T-helper 17 cell (primary cell): ENCODE measurements at regions not wholly inside any gene's neighbourhood (a gene's known extent, or its start where the extent isn't known, plus 50 kb on each side); places are given as distances from the start of the nearest gene placed in this dataset.
"Not testable (repeated sequence)": the region's sequence is repeated elsewhere in the genome, so short reads cannot be mapped to it uniquely, and the experiment has no call there.

Experiments
- ATAC-seq: fragments of 150-1000 bp; cut with Tn5 transposase; 2 replicates; pipeline ENCODE4 v1.10.0; 2021; ENCODE audit warnings: mild to moderate bottlenecking, moderate library complexity
- DNase-seq, 3 donors: peaks; one replicate each; pipeline versions ENCODE4 v3.0.0 to v3.0.0-alpha.2; 2020 to 2021
- H3K9me3 ChIP-seq: one replicate; pipeline ENCODE4 v1.7.0; 2013; ENCODE audit warnings: low read length, mild to moderate bottlenecking; ENCODE audit not compliant: control insufficient read depth, poor library complexity, severe bottlenecking
- H3K27ac Mint-ChIP-seq: one replicate; pipeline ENCODE4 v1.8.0; 2022; ENCODE audit warnings: mild to moderate bottlenecking, moderate library complexity, mixed read lengths
- H3K27me3 Mint-ChIP-seq: one replicate; pipeline ENCODE4 v1.8.0; 2022; ENCODE audit warnings: mixed read lengths
- H3K36me3 Mint-ChIP-seq: one replicate; pipeline ENCODE4 v1.8.0; 2022; ENCODE audit warnings: low read depth, mixed read lengths
- H3K4me1 Mint-ChIP-seq: one replicate; pipeline ENCODE4 v1.8.0; 2022; ENCODE audit warnings: mild to moderate bottlenecking, mixed read lengths
- H3K4me3 Mint-ChIP-seq: one replicate; pipeline ENCODE4 v1.8.0; 2022; ENCODE audit warnings: mild to moderate bottlenecking, moderate library complexity, mixed read lengths

DNA sequence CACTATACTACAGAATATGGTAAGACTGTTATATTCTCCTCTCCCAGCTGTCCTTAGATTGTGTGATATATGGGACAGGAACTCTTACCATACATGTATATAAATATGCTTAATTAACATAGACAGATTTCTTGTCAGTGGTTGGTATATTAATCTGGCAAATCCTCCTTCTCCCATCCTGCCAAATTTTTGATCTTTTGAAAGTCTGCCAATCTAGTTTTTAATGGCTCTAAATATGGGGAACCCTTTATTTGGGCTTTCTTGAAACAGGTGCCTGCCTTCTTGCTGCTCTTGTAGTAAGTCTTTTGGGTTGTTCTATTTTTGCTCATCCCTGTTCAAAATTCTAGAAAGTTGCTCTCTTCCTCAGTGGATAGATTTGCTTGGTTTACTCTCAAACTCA lies 63.5 kb downstream of the SPATA31D1 start:
- Mint-ChIP-seq H3K27me3 (no peaks in the 10 kb centered on the region), H3K4me3 (no peak overlapping the region), H3K4me1 (no peaks in the 10 kb centered on the region), H3K27ac (no peak overlapping the region), H3K36me3 (no peaks in the 10 kb centered on the region)
- no peak for ATAC-seq
- DNase-seq = no peak
- H3K9me3 ChIP-seq = no peaks in the 10 kb centered on the region

DNA sequence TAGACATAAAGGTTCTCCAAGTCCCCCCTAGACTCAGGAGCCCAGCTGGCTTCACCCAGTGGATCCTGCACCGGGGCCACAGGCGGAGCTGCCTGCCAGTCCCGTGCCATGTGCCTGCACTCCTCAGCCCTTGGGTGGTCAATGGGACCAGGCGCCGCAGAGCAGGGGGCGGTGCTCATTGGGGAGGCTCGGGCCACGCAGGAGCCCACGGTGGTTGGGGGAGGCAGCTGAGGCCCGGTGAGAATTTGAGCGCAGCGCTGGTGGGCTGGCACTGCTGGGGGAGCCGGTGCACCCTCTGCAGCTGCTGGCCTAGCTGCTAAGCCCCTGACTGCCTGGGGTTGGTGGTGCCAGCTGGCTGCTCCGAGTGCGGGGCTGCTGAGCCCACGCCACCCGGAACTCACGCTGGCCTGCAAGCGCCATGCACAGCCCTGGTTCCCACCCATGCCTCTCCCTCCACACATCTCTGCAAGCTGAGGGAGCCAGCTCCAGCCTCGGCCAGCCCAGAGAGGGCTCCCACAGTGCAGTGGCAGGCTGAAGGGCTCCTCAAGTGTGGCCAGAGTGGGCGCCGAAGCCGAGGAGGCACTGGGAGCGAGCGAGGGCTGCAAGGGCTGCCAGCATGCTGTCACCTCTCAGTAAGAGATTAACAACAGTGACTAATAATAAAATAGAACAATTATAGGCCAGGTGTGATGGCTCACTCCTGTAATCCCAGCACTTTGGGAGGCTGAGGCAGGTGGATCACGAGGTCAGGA lies 65.9 kb downstream of the SPATA31D1 start:
- DNase-seq = no peak
- no peaks in the 10 kb centered on the region for H3K36me3 Mint-ChIP-seq
- H3K4me3 Mint-ChIP-seq = no peak overlapping the region
- no peak for ATAC-seq
- no peak overlapping the region for H3K27ac Mint-ChIP-seq
- H3K9me3 ChIP-seq = no peaks in the 10 kb centered on the region
- no peaks in the 10 kb centered on the region for H3K4me1 Mint-ChIP-seq
- H3K27me3 Mint-ChIP-seq = no peaks in the 10 kb centered on the region

DNA sequence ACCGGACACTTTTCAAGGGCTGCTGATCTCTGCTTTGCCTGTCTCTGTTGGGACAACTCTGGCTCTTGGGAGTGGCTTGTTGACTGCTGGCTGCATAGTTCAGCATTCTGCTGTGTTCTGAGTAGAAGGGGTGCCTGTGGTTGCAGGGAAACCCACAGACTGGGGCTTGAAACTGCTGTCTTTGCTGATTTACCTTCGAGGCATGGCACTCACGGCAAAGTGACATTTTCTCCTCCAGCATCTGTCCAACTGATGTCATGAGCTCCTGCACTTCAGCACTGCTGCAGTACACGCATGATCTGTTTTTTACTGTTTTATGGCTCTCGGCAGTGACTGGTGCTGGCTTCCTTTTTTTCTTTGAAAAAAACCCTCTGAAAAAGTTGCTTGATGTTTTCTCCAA lies 69.2 kb downstream of the SPATA31D1 start:
- H3K36me3 Mint-ChIP-seq = no peaks in the 10 kb centered on the region
- DNase-seq (no peak), ATAC-seq (no peak)
- H3K4me3 Mint-ChIP-seq = no peak overlapping the region
- H3K27ac Mint-ChIP-seq = no peak overlapping the region
- no peaks in the 10 kb centered on the region for H3K4me1 Mint-ChIP-seq
- H3K9me3 ChIP-seq = no peaks in the 10 kb centered on the region
- H3K27me3 Mint-ChIP-seq = no peaks in the 10 kb centered on the region

DNA sequence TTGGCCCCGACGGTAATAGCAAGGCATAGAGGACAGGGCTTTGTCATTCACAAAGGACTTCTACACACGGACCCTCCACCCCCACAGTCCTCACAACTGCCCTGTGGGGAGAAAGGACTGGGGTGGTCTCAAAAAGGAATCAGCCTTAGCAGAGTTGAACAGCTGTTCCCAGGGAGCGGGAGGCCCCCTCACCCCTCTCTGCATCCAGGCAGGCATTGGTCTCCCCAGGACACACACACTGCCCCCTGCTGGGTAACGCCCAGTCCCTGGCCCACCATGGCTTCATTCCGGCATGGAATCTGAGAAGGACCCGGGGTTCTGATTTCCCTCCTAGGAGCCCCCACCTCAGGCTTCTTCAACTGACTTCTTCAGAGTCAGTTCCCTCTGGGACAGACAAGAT lies 73.2 kb downstream of the SPATA31D1 start:
- H3K9me3 ChIP-seq, H3K36me3 Mint-ChIP-seq, H3K4me1 Mint-ChIP-seq, H3K27me3 Mint-ChIP-seq, DNase-seq, H3K4me3 Mint-ChIP-seq, ATAC-seq, H3K27ac Mint-ChIP-seq: not testable (repeated sequence)

DNA sequence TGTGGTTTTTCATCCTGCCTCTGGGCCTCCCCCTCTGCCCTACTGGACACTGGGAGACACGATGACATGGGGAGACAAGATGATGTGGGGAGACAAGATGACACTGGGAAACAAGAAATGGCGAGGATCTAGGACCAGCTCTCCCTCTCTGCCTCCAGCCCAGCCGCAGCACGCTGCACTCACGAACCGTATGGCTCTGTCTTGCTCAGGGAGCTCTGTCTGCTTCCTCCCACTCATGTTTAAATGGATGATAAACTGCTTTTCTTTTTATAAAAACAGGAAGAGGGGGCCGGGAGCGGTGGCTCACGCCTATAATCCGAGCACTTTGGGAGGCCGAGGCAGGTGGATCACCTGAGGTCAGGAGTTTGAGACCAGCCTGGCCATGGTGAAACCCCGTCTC lies 73.7 kb downstream of the SPATA31D1 start:
- no peak for DNase-seq
- no peaks in the 10 kb centered on the region for H3K27me3 Mint-ChIP-seq
- H3K36me3 Mint-ChIP-seq = no peaks in the 10 kb centered on the region
- no peak overlapping the region for H3K4me3 Mint-ChIP-seq
- H3K4me1 Mint-ChIP-seq = no peaks in the 10 kb centered on the region
- no peak for ATAC-seq
- no peaks in the 10 kb centered on the region for H3K9me3 ChIP-seq
- H3K27ac Mint-ChIP-seq = no peak overlapping the region

DNA sequence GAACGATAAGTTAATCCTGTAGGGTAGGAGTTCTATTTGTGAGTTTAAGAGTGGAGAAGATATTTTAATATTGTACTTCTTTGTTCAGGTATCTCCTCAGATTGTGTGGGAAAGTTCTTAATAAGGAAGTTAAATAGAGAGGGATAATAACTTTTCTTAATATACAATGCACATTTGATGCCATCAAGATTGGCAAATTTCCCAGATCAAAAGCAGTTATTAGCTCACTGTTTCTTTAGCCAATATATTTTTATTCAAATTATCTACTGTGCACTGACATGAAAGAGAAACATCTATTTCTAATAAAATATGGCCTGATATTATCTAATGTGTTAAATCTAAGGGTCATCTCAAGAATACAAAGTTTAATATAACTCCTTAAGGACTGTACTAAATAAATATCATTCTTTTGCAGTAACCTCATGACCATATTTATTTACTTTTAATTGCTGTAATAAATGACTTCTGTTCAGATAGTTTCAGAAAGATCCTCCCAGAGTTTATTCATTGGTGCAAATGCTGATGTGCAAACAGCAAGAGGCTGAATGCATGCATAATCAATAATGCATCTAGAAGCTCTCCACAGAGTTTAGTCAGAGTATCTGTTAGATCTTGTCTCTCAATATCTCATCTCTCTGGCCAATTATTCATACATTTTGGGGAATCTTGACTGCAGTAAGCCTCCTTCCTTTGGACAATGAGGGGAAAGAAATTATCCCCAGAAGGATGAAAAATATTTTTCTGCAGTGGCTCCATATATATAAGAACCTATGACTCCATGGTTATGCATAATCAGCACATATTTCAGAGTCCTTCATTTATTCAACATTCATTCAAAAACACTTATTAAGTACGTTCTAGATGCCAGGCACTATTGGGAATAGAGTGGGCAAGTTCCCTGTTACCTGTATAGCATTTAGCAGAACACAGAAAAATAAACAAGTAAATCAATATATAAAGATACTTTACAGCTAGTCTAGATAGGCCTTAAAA lies 85.3 kb downstream of the SPATA31D1 start:
- H3K36me3 Mint-ChIP-seq = no peaks in the 10 kb centered on the region
- ATAC-seq = no peak
- no peak for DNase-seq
- no peak overlapping the region for H3K27ac Mint-ChIP-seq
- H3K4me3 Mint-ChIP-seq = no peak overlapping the region
- H3K27me3 Mint-ChIP-seq = no peaks in the 10 kb centered on the region
- H3K9me3 ChIP-seq = no peaks in the 10 kb centered on the region
- H3K4me1 Mint-ChIP-seq = no peaks in the 10 kb centered on the region

DNA sequence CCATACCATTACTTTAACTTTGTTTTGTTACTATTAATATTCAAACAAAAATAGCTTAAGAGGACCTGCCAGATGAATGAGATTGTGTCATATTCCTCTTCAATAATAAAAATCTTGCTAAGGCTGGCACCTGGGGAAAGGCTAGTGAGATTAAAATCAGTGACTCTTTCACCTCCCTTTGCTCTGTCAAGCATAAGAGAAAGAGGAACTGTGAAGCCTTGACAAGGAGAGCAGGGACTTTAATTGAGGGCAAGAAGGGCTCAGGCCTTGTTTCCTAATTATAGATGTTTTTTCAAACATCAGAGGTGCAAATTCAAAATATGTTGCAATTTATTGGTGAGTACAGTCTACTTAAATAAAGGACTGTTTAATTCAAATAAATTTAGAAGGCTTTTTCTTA lies 91.7 kb downstream of the SPATA31D1 start:
- H3K27me3 Mint-ChIP-seq = no peaks in the 10 kb centered on the region
- no peaks in the 10 kb centered on the region for H3K4me1 Mint-ChIP-seq
- no peak overlapping the region for H3K4me3 Mint-ChIP-seq
- no peaks in the 10 kb centered on the region for H3K36me3 Mint-ChIP-seq
- no peak for ATAC-seq
- no peak overlapping the region for H3K27ac Mint-ChIP-seq
- H3K9me3 ChIP-seq = no peaks in the 10 kb centered on the region
- DNase-seq = no peak

DNA sequence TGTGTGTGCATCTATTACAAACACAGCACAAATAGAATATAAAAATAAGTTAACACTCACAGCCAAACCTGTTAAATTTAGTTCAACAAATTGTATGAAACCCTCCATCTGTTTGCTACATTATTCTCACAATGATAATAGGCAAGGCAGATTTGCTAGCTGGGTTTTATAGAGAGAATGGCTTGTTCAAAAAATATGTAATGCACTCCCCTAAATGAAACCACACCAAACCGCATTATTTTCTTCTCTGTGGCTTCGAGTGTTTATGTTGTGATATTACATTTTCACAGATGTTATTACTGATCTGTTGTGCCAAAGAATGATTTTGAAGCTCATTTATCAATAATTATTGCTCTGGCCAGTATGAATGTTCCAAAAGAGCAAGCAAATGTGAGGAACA lies 92.9 kb downstream of the SPATA31D1 start:
- ATAC-seq (no peak), DNase-seq (no peak)
- Mint-ChIP-seq H3K27me3 (no peaks in the 10 kb centered on the region), H3K4me3 (no peak overlapping the region), H3K36me3 (no peaks in the 10 kb centered on the region), H3K27ac (no peak overlapping the region), H3K4me1 (no peaks in the 10 kb centered on the region)
- no peaks in the 10 kb centered on the region for H3K9me3 ChIP-seq

DNA sequence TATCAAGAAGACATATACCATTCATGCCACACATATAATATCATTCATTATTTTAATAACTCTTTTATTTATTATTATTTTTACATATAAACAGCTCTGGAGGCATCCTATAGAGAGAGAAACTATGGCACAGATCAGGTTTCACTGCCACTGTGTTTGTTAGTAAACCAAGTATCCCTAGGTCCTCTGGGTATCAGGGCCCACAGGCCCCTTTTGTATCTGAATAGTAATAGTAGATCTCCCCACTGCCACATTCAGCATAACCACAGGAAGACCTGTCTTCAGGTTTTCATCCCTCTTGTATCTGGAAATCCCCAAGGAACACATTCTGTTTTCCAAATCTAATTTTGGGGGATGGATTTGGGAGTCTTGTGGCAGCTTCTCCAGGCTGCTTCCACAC lies 94.0 kb downstream of the SPATA31D1 start:
- no peak for DNase-seq
- no peak overlapping the region for H3K4me3 Mint-ChIP-seq
- H3K4me1 Mint-ChIP-seq = no peaks in the 10 kb centered on the region
- H3K9me3 ChIP-seq = no peaks in the 10 kb centered on the region
- no peaks in the 10 kb centered on the region for H3K27me3 Mint-ChIP-seq
- no peaks in the 10 kb centered on the region for H3K36me3 Mint-ChIP-seq
- no peak for ATAC-seq
- no peak overlapping the region for H3K27ac Mint-ChIP-seq

DNA sequence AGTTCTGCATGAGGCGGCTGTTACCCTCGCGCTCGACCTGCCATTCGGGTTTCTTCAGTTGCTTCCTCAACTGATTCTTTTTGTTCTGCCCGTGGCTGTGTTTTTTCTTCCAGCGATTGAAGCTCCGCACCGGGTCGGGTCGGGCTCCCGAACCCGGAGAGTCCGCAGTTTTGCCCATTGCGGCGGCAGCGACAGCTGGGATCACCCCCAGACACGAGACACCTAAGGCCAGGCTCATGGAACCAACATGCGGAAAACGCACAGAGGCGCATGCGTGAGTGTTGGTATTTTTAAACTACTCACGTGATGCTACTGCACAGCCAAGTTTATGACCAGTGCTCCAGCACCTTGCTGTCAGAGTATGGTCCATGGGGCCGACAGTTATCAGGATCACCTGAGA lies 100.0 kb downstream of the SPATA31D1 start:
- Mint-ChIP-seq H3K4me1 (no peaks in the 10 kb centered on the region), H3K27me3 (no peaks in the 10 kb centered on the region), H3K36me3 (no peaks in the 10 kb centered on the region), H3K4me3 (no peak overlapping the region), H3K27ac (no peak overlapping the region)
- H3K9me3 ChIP-seq = no peaks in the 10 kb centered on the region
- ATAC-seq (no peak), DNase-seq (no peak)

DNA sequence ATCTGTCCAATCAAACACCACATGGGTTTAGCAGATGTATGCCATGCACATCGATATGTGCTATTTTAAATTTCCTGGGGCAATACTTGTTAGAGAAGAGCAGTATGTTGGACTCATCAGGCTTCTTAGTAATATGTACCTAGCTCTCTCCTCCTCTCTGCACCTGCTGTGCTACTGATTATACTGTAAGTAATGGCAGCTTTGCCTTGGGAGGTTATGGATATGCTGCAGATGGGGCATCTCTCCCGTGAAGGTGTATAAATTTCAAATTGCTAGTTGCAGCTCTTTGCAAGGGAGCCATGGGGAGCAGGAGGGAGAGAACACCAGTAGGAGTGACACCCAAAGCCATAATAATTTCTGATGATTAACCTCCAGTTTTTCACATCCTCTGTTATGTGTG lies 101.5 kb downstream of the SPATA31D1 start:
- no peaks in the 10 kb centered on the region for H3K9me3 ChIP-seq
- no peak for ATAC-seq
- Mint-ChIP-seq H3K4me3 (no peak overlapping the region), H3K27ac (no peak overlapping the region), H3K27me3 (no peaks in the 10 kb centered on the region), H3K36me3 (no peaks in the 10 kb centered on the region), H3K4me1 (no peaks in the 10 kb centered on the region)
- DNase-seq = no peak

DNA sequence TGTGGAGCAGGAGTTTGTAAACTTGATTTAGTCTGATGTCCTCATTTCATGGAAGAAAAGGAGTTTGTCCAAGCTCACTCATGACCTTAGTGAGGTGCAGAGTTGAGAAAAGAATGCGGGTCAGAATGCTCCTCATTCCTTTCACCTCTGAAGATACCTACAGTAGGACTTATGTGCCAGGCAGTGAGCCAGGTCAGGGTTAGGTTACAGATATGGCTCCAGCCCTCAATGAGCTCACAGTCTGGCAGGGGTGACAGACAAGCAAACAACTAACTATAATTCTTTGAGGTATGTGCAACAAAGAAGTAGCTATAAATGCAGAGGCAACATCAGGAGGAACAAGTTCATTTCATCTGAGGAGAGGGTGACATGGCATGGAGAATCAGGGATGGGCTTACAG lies 102.5 kb downstream of the SPATA31D1 start:
- Mint-ChIP-seq H3K36me3 (no peaks in the 10 kb centered on the region), H3K27me3 (no peaks in the 10 kb centered on the region), H3K4me1 (no peaks in the 10 kb centered on the region), H3K4me3 (no peak overlapping the region), H3K27ac (no peak overlapping the region)
- no peak for DNase-seq
- H3K9me3 ChIP-seq = no peaks in the 10 kb centered on the region
- no peak for ATAC-seq

DNA sequence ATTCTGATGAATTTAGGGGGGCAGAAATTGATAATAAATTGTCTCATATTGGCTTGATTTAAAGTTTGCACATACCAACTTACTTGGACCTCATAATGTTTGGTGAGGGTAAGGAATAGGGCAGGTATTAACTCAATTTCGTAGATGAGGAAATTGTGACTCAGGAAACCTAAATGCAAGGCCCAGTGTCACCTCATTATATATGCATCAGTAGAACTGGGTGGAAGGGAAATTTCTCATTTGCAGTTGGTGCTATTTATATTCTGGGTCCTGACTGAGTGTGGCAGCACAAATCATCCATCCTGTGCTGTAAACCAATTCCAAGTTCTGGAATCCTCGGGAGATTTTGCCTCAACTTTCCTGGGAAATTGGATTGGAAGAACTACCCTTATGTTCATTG lies 103.0 kb downstream of the SPATA31D1 start:
- Mint-ChIP-seq H3K4me1 (no peaks in the 10 kb centered on the region), H3K27me3 (no peaks in the 10 kb centered on the region), H3K4me3 (no peak overlapping the region), H3K36me3 (no peaks in the 10 kb centered on the region), H3K27ac (no peak overlapping the region)
- H3K9me3 ChIP-seq = no peaks in the 10 kb centered on the region
- DNase-seq (no peak), ATAC-seq (no peak)

DNA sequence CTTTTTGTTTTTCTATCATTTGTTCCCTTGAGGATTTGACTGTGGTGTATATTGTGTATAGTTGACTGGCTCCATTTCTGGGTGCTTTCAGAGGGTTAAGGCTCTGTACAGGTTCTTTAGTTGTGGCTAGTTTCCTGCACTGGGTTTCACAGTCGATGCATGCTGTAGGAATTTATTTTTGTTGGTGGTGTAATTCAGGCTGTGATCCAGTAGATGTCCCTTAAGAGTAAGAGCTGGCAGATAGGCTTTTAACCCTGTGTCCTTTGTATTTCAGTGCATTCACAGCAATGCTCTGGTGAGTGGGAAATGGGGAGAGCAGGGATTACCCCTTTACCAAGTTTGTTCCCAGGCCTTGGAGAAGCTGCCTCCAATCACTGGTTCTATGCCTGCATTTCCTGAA lies 112.9 kb downstream of the SPATA31D1 start:
- no peaks in the 10 kb centered on the region for H3K9me3 ChIP-seq
- H3K27me3 Mint-ChIP-seq = no peaks in the 10 kb centered on the region
- H3K4me1 Mint-ChIP-seq = no peaks in the 10 kb centered on the region
- ATAC-seq (no peak), DNase-seq (no peak)
- no peak overlapping the region for H3K27ac Mint-ChIP-seq
- no peaks in the 10 kb centered on the region for H3K36me3 Mint-ChIP-seq
- no peak overlapping the region for H3K4me3 Mint-ChIP-seq
